A172 (cell line): ENCODE measurements at regions not wholly inside any gene's neighbourhood (a gene's known extent, or its start where the extent isn't known, plus 50 kb on each side); places are given as distances from the start of the nearest gene placed in this dataset.
A peak's percentile ranks its signal among the peaks of the same experiment; 100 is the strongest.
"Not testable (repeated sequence)": the region's sequence is repeated elsewhere in the genome, so short reads cannot be mapped to it uniquely, and the experiment has no call there.

Experiments
- DNase-seq: peaks from one replicate; pipeline ENCODE4 v3.0.0-alpha.2; 2015; ENCODE audit warnings: low spot score

DNA sequence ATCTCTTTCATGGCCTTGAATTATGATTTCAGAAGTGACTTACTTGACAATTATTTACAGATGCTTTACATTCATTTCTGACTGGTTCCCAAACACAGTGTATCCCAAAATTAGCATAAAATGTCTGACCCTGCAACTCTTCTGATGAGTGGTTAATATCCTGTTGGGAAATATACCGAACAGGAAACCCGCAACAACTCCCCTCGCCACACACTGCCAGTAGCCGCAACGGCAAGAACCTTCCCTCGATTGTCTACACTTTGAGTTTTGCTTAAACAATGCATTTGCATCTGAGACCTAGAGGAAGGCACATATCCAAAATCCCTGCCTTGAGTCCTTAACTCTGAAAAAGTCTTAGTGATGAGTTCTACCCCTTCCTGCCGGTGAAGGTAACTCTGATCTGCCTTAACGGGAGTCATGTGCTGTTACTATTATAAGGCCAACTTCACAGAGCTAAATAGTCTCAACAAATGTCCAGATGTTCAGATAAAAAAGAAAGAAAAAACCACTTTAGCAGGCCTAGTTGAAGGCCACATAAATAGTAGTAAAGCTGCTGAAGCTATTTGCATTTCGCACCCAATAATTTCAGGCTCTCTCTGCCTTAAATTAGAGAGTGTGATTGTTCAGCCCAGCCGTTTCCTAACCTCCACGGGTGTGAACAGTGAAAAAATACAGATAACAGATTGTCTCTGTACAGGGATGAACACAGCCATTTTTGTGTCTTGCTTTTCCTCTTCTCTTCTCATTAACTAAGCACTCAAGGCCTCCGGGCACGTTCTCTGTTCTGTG, 321.1 kb downstream of the HS3ST3B1 start:
- no peak for DNase-seq

- no peak for DNase-seq
Observed at GRCh38 chr17:14619821-14620220, 318.9 kb downstream of the HS3ST3B1 start.

DNA sequence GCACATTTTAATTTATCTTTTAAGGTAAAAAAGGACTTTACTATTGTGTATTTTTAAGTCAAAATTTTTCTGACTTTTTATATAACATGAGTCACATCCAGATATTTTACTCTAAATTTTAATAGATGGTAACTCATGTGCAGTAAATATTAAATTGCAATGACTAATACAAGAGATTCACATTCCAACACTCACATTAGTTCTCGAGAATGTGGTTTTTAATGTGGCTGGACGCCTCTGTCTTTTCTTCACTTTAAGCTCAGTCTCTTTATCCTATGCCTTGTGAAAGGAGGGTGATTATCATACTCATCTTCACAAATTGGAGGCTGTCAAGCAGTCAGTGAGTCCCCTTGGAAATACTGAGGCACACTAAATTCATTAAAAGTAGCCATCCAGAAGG, 315.6 kb downstream of the HS3ST3B1 start:
- peak; percentile 13 for DNase-seq

DNA sequence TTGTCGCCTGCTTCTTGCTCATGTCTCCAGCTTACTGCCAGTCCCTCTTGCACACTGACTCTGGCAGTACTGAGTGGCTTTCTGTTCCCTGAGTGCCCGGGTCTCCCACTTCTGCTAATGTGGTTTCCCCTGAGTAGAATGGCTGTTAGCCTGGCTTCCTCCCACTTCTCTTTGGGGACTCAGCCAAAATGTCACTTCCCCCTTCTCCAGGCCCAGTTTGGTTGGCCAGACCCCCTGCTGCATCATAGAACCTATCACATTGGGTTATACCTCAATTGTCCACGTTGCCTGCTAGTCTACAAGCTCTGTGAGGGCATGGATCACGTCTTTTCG, 304.4 kb downstream of the HS3ST3B1 start:
- DNase-seq, result no peak

DNA sequence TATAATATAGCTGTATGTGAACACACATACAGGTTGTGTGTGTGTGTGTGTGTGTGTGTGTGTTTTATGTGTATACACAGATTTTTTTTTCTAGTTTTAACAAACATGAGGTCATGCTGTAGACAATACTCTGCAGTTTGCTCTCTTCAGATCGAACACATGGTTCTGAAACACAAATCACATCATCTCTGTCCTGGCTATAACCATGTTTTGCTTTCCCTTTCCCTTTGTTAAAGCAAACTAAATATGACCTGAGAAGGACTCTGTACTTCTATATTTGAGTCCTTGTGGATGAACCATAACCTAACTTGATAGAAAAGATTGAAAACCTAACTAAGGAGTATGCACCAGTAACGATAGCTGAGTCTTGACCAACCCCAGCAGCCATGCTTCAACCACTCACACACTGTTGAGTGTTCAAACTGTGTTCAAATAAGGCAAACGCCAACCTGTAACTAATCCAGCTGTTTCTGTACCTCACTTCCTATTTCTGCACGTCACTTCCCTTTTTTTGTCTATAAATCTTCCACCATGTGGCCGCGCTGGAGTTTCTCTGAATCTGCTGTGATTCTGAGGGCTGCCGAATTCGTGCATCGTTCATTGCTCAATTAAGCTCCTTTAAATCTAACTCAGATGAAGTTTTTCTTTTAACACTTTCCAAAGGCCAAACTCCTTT, 303.8 kb downstream of the HS3ST3B1 start:
- DNase-seq, result no peak

- no peak for DNase-seq
Observed at GRCh38 chr17:14596224-14596623, 295.3 kb downstream of the HS3ST3B1 start.

- DNase-seq, result no peak
Observed at GRCh38 chr17:14595656-14596055, 294.8 kb downstream of the HS3ST3B1 start.

DNA sequence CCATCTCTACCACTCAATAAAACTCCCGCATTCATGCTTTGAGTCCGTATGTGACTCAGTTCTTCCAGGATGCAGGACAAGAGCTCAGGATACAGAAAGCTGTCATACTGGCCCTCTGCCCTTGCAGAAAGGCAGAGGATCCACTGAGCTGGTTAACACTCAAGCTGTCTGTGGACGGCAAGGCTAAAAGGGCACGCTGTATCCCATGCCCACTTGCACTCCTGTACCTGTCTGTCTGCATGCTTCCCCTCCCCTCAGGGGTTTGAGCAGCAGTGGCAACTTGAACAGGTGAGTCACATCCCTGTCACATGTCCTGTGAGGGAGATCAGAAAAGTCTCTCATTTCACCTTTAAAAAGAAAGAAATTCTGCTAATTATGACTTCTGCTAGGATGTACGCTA, 293.8 kb downstream of the HS3ST3B1 start:
- DNase-seq, result no peak

DNA sequence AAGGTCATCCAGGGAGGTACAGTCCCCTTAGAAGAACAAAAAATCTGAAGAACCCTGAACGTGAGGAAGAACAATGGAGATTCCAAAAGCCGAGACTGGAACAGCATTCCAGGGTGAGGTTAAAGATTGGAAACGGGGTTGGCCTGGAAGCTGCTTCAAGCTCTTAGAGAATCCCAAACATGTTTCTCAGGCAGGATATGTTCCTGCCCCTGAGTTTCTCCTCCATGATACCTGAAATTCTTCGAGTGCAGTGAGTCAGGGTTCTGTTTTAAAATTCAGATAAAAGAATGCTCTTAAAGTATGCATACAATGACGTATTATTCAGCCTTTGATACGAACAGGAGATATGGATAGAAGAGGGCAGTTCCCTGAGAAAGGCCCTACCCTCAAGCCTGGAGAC, 293.1 kb downstream of the HS3ST3B1 start:
- no peak for DNase-seq

DNA sequence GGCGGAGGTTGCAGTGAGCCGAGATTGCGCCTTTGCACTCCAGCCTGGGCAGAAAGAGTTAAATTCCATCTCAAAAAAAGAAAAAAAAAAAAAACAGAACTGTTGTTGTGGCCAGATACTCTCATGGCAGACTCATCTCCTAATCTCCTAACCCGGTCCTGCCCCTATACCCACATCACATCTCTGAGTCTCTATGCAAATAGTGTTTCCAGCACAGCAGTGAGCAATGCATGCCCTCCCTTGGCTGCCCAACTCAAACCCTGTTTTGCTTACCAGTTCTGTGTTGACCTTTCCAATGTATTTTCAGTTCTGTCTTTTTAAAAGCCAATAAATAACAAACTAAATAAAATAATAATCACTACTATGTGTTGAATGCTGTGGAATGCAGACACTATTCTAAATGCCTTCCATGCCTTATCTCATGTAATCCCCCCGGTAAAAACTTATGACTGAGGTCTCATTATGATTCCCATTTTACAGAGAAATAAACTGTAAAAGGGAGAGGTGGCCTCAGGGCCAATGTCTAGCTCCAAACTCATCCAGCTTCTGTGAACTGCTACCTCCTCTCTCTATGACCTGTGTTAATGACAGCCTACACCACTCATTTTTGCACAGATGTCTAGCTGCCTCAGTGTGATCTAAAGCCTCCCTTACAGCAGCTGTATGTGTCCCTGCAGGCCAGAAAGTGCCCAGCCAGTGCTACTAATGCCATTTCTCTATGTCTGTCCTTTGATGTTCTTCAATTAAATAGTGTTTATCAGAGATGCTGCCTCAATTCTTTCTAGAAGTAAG, 289.8 kb downstream of the HS3ST3B1 start:
- DNase-seq, result no peak

- DNase-seq, result no peak
Observed at GRCh38 chr17:14585099-14585498, 284.2 kb downstream of the HS3ST3B1 start.

DNA sequence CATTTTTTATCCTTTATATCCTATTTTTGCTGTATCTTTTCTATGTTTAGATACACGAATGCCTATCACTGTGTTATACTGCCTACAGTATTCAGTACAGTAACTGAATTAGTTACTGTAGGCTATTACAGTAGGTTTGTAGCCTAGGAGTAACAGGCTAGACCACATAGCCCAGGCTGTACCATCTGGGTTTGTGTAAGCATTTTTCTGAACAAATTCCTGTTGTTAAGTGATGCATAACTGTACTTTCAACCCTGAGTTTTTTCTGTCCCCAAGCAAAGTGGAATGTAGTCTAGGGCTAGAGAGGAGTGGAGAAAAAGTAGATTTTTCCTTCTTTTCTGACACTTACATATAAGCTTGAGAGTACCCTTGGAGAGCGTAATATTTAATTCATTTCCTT, 282.1 kb downstream of the HS3ST3B1 start:
- no peak for DNase-seq

DNA sequence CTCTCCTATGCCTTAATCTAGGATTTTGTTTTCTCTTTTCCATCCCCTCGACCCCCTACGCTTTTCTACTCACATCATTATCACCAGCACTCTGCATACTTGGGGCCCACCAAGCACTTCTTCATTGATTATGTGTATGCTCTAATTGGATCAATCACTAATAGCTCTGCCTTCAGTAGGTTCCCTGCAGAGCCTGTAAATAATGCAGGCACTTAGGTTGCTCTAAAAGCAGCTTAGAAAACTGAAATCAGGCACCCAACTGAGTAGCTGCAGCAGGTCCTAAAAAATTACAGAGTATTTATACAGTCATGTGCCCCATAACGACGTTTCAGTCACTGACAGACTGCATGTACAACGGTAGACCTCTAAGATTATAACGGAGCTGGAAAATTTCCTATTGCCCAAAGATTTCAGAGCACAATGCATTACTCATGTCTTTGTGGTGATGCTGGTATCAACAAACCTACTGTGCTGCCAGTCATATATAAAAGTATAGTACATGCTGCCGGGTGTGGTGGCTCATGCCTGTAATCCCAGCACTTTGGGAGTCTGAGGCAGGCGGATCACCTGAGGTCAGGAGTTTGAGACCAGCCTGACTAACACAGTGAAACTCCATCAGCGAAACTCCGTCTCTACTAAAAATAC, 280.4 kb downstream of the HS3ST3B1 start:
- DNase-seq, result no peak

DNA sequence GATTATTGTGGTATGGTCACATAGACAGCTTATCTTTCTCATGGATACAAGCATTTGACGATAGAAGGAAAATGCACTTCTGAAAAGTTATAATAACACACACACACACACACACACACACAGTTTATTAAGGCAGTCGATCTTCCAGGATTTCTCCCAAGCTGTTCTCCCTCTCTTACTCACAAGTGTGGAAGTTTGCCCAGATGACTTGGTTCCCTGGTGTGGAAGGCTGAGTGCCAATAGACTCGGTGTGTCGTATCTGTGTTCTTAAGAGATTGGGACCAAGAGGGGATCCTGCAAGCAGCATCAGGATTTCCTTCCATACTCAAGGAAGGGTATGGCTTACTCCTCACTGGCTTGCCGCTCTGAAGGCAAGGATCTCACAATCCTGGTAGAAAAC, 279.6 kb downstream of the HS3ST3B1 start:
- DNase-seq, result no peak

- DNase-seq, result no peak
Observed at GRCh38 chr17:14579716-14580115, 278.8 kb downstream of the HS3ST3B1 start.

DNA sequence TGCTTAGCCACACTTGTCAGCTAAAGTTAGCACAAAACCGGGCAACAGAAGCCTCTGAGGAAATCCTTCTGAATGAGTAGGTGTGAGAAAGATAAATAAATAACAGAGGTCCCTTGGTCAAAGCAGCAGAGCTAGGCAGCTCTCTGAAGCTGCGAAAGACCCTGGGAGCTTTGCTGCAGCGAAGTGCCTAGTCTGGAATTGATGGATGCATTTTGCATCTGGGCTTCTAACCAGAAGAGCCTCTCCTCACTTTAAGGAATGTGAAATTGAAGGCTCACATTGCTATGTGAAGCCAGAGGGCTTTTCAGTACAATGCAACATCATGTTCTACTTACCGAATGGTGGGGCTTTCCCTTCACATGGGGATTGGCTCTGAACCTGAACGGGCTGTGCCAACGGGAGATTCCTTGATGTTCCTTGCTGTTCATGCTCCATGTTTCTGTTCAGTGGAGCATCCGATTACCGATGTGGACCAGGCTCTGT, 274.6 kb downstream of the HS3ST3B1 start:
- no peak for DNase-seq

DNA sequence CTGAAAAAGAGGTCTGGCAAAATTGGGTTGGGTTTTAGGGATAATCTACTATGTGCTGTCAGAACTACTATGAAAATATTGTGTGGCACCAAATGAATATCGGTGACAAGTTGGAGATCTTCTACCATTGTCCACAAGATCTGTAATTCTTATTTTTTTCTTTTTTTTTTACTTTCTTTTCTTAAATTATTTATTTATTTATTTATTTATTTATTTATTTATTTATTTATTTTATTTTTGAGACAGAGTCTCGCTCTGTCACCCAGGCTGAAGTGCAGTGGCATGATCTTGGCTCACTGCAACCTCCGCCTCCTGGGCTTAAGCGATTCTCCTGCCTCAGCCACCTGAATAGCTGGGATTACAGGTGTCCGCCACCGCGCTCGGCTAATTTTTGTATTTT, 259.4 kb downstream of the HS3ST3B1 start:
- not testable (repeated sequence) for DNase-seq

DNA sequence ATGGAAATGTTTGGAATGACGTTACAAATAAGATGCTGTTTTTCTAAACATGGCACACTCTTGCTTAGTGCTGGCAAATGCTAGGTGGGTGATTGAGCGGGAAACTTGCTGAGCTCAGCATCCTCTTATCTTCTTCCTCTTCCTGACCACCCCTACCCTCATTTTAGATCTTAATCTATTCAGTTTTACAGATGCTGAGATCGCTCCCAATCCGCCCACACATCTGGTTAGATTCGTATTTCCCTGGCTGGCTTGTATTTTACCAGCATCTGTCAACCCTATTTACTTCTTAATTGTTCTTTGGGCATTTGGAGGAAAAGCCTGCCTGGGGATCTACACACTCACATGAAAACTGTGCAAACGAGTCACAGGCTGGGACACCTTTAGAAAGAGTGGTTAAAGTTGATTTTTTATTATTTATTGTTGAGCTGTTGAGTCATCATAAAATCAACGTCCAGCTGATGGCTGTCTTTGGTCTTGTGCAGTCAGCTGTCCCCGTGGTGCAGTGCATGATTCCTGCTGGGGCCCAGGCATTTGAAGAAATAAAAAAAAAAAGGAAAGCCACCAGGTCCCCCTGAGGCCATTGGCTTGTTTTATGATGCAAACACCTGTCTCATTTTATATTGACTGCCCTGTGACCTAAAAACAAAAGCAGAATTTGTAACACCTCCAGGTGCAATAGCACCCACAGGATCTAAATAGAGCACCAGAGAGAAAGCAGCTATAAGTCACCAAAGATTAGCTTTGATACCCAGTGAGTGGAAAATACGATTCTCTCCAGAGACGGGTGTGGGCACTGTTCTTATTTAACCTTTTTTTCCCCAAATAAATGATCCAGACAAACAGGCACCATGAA, 258.6 kb downstream of the HS3ST3B1 start:
- DNase-seq, result no peak

DNA sequence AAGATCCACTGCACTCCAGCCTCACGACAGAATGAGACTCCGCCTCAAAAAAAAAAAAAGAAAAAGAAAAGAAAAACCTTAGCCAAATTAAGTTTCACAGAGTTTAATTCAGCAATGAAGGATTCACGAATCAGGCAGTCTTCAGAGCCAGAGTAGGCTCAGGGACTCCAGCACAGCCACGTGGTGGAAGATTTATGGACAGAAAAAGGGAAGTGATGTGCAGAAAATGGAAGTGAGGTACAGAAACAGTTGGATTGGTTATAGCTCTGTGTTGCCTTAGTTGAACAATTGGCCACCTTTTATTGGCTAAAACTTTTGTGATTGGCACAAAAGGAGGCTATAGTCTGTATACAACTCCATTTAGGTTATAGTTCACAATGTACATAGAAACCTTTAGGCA, 256.6 kb downstream of the HS3ST3B1 start:
- DNase-seq, result no peak

DNA sequence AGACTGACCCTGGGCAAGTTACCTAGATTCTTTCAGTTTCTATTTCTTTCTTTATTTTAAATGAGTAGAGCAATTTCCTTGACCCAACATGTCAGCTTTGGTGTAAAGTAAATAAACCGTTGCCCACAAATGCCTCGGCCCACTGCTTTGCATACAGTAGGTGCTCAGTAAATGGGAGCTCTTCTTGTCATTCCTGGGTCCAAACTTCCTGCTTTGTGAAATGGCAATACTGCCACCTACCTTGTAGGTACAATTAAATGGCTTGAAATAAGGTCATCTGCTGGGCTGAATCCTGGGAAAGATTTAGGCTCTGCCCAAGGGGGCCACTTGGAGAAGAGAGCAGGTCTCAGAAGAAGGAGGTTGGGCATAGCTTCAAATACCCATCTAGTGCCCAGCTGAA, 253.0 kb downstream of the HS3ST3B1 start:
- no peak for DNase-seq

- no peak for DNase-seq
Observed at GRCh38 chr17:14552306-14552705, 251.4 kb downstream of the HS3ST3B1 start.
